Central memory CD8-positive, alpha-beta T cell (primary cell): ENCODE measurements at regions not wholly inside any gene's neighbourhood (a gene's known extent, or its start where the extent isn't known, plus 50 kb on each side); places are given as distances from the start of the nearest gene placed in this dataset.

ENCODE experiments used
- ATAC-seq: fragments of 150-1000 bp; cut with Tn5 transposase; replicated peaks from 2 replicates; pipeline ENCODE4 v1.10.0; 2022; ENCODE audit warnings: mild to moderate bottlenecking, moderate FRiP score, moderate number of reproducible peaks; ENCODE audit not compliant: poor library complexity, severe bottlenecking; ENCODE audit errors: extremely low read depth
- DNase-seq, 2 donors: peaks; one replicate each; pipeline ENCODE4 v3.0.0; 2021; ENCODE audit warnings: low spot score in 2 of 2
- H3K27ac Mint-ChIP-seq: one replicate; pipeline ENCODE4 v1.8.0; 2022; ENCODE audit warnings: low read depth, mild to moderate bottlenecking, moderate library complexity, mixed read lengths
- H3K27me3 Mint-ChIP-seq: one replicate; pipeline ENCODE4 v1.8.0; 2022; ENCODE audit warnings: mixed read lengths
- H3K36me3 Mint-ChIP-seq: one replicate; pipeline ENCODE4 v1.8.0; 2022; ENCODE audit warnings: mild to moderate bottlenecking, moderate library complexity, mixed read lengths; ENCODE audit not compliant: insufficient read depth
- H3K4me1 Mint-ChIP-seq: one replicate; pipeline ENCODE4 v1.8.0; 2022; ENCODE audit warnings: mixed read lengths
- H3K4me3 Mint-ChIP-seq: one replicate; pipeline ENCODE4 v1.8.0; 2022; ENCODE audit warnings: mild to moderate bottlenecking, moderate library complexity, mixed read lengths
- H3K9me3 Mint-ChIP-seq: one replicate; pipeline ENCODE4 v1.8.0; 2022; ENCODE audit warnings: mixed read lengths

GRCh38 chr19:29014857-29015436, 198.0 kb downstream of the UQCRFS1 start:
- H3K36me3 Mint-ChIP-seq = peaks cover 3% of the 10 kb centered on the region
- DNase-seq (no peak), ATAC-seq (no peak)
- H3K4me1 Mint-ChIP-seq = no peaks in the 10 kb centered on the region
- peaks cover 21% of the 10 kb centered on the region for H3K27me3 Mint-ChIP-seq
- no peak overlapping the region for H3K27ac Mint-ChIP-seq
- peaks cover 7% of the 10 kb centered on the region for H3K9me3 Mint-ChIP-seq
- no peak overlapping the region for H3K4me3 Mint-ChIP-seq

- Mint-ChIP-seq H3K4me3 (no peak overlapping the region), H3K4me1 (no peaks in the 10 kb centered on the region)
Measured at GRCh38 chr19:29013988-29014387, 199.0 kb downstream of the UQCRFS1 start.

GRCh38 chr19:29013325-29013724, 199.6 kb downstream of the UQCRFS1 start:
- H3K4me1 Mint-ChIP-seq = no peaks in the 10 kb centered on the region
- H3K4me3 Mint-ChIP-seq = no peak overlapping the region
- no peak for DNase-seq
- peaks cover 7% of the 10 kb centered on the region for H3K9me3 Mint-ChIP-seq
- H3K27ac Mint-ChIP-seq = no peak overlapping the region
- no peak for ATAC-seq
- H3K36me3 Mint-ChIP-seq = peaks cover 3% of the 10 kb centered on the region
- H3K27me3 Mint-ChIP-seq = peaks cover 26% of the 10 kb centered on the region

More at GRCh38 chr19:29013988-29014387, 199.0 kb downstream of the UQCRFS1 start:
- H3K27me3 Mint-ChIP-seq = peaks cover 25% of the 10 kb centered on the region
- DNase-seq = no peak
- H3K27ac Mint-ChIP-seq = no peak overlapping the region
- ATAC-seq = no peak
- peaks cover 3% of the 10 kb centered on the region for H3K36me3 Mint-ChIP-seq
- H3K9me3 Mint-ChIP-seq = peaks cover 7% of the 10 kb centered on the region

GRCh38 chr19:29012457-29012856, 200.5 kb downstream of the UQCRFS1 start:
- no peak overlapping the region for H3K27ac Mint-ChIP-seq
- no peak for DNase-seq
- H3K9me3 Mint-ChIP-seq = peaks cover 7% of the 10 kb centered on the region
- H3K27me3 Mint-ChIP-seq = peaks cover 18% of the 10 kb centered on the region
- no peak overlapping the region for H3K4me3 Mint-ChIP-seq
- H3K36me3 Mint-ChIP-seq = peaks cover 3% of the 10 kb centered on the region
- H3K4me1 Mint-ChIP-seq = no peaks in the 10 kb centered on the region
- no peak for ATAC-seq

DNA sequence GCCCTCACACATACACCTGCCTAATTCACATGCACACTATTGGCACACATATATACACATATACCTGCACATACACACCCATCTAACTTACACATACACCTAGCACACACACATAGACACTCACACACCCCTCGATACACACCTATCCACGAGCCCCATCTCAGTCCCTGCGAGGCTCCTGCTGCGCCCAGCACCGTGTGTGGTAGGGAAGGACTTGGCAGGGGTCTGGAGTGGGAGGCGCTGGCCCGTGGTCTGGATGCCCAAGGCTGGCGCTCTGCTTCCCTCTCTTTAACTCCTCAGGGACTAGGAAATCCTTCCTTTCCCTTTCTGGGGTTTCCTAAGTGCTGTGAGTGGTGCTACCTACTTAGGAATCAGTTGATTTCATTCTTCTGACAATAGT, 202.7 kb downstream of the UQCRFS1 start:
- Mint-ChIP-seq H3K9me3 (no peaks in the 10 kb centered on the region), H3K27ac (no peak overlapping the region)
- ATAC-seq = no peak

DNA sequence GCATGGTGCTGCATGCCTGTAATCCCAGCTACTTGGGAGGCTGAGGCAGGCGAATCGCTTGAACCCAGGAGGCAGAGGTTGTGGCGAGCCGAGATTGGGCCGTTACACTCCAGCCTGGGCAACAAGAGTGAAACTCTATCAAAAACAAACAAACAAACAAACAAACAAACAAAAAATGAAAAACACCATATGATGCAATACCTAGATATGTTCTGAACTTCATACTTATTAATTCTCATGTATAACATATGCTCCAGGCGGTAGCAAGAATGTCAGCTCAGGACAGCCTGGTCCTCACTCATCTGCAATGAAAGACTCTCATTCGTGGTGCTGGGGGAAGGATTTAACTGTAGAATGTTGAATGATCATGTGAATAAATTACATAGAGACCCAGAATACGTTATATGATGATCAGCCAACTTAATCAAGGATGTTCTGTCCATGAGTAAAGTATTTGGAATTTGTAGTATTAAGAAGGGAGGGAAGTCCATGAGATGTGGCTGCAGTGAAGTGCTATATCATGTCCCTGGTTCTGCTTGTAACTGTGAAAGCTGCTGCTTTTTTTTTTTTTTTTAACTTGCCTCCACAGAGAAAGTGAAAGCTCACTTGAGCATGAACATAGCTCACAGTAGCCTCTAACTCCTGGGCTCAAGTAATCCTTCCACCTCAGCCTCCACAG, 206.8 kb downstream of the UQCRFS1 start:
- H3K36me3 Mint-ChIP-seq = no peaks in the 10 kb centered on the region
- ATAC-seq (no peak), DNase-seq (no peak)
- H3K9me3 Mint-ChIP-seq = no peaks in the 10 kb centered on the region
- peaks cover 9% of the 10 kb centered on the region for H3K27me3 Mint-ChIP-seq
- no peak overlapping the region for H3K4me3 Mint-ChIP-seq
- no peak overlapping the region for H3K27ac Mint-ChIP-seq
- H3K4me1 Mint-ChIP-seq = no peaks in the 10 kb centered on the region

More for the DNA sequence above, 202.7 kb downstream of the UQCRFS1 start:
- Mint-ChIP-seq H3K4me3 (no peak overlapping the region), H3K4me1 (no peaks in the 10 kb centered on the region), H3K36me3 (peaks cover 2% of the 10 kb centered on the region), H3K27me3 (peaks cover 18% of the 10 kb centered on the region)
- DNase-seq = no peak

DNA sequence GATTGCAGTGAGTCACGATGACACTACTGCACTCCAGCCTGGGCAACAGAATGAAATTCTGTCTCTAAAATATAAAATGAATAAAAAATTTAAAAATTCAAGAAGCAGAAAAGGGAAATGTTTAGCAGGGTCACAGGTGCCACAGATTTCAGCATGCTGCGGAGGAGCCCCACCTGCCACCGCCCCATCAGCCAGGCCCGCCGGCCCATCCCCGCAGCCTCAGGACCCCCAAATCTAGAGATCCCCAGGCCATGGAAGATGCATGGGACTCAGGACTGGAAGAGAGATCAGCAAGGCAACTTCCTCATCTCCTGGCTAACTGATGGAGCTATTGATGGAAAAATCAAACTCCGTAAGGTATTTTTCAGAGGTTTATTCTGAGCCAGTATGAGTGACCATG, 208.2 kb downstream of the UQCRFS1 start:
- no peak for DNase-seq
- Mint-ChIP-seq H3K4me3 (no peak overlapping the region), H3K36me3 (no peaks in the 10 kb centered on the region), H3K27me3 (peaks cover 9% of the 10 kb centered on the region), H3K9me3 (no peaks in the 10 kb centered on the region), H3K4me1 (no peaks in the 10 kb centered on the region), H3K27ac (no peak overlapping the region)
- ATAC-seq = no peak

DNA sequence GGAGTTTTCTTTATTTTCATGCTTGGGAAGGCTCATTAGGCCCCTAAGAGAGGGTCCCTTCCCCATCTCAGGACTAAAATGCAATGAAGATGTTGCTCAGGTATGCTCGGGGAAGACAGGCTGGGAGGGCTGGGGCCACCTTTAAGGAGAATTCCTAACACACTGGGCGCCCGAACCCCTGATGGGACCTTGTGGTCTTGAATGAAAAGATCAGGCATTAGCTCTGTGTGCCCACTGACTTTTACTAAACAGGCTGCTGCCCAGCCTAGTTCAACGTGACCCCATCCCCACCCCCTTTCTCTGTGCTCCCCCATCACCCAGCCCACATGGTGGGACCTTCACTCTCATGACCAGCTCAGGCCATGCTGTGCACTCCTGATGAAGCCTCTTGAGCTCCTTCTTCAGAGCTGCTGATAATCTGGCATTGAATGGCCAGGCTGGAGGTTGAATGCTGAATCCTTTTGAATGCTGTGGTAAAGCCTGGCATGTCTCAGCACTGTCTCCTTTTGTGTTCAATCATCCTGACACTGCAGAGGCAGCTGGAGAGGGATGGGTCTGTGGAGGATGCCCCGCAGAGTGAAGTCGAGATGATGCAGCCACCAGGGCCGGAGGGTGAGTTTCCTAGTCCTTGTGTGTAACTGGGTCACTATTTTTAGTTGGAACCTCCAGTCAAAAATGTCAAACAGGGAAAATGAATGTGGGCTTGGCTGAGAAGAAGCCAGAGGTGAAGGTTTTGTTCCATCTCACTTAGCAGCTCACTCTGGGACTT, 209.1 kb downstream of the UQCRFS1 start:
- DNase-seq (no peak), ATAC-seq (no peak)
- no peaks in the 10 kb centered on the region for H3K9me3 Mint-ChIP-seq
- H3K4me1 Mint-ChIP-seq = no peaks in the 10 kb centered on the region
- peaks cover 11% of the 10 kb centered on the region for H3K27me3 Mint-ChIP-seq
- H3K4me3 Mint-ChIP-seq = no peak overlapping the region
- no peak overlapping the region for H3K27ac Mint-ChIP-seq
- H3K36me3 Mint-ChIP-seq = no peaks in the 10 kb centered on the region

DNA sequence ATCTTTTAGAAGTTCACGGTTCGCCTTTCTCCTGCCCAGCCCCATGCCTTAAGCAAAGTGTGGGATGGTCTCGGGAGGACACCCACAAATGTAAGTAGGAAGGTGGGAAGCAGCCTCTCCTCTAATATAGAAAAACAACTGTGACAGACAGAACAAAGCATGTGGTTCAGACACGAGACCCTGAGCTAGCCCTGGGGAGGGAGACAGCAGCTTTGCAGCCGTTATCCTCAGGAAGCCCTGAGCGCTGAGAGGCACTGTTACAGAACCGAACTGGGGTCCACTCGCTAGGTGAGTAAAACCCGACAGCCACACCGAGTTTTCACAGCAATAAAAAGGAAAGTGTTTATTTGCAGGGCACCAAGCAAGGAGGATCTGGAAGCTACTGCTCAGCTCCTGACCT, 210.6 kb downstream of the UQCRFS1 start:
- no peak overlapping the region for H3K4me3 Mint-ChIP-seq
- H3K36me3 Mint-ChIP-seq = no peaks in the 10 kb centered on the region
- H3K27me3 Mint-ChIP-seq = peaks cover 20% of the 10 kb centered on the region
- no peaks in the 10 kb centered on the region for H3K4me1 Mint-ChIP-seq
- no peak overlapping the region for H3K27ac Mint-ChIP-seq
- DNase-seq = no peak
- peaks cover 8% of the 10 kb centered on the region for H3K9me3 Mint-ChIP-seq
- no peak for ATAC-seq

DNA sequence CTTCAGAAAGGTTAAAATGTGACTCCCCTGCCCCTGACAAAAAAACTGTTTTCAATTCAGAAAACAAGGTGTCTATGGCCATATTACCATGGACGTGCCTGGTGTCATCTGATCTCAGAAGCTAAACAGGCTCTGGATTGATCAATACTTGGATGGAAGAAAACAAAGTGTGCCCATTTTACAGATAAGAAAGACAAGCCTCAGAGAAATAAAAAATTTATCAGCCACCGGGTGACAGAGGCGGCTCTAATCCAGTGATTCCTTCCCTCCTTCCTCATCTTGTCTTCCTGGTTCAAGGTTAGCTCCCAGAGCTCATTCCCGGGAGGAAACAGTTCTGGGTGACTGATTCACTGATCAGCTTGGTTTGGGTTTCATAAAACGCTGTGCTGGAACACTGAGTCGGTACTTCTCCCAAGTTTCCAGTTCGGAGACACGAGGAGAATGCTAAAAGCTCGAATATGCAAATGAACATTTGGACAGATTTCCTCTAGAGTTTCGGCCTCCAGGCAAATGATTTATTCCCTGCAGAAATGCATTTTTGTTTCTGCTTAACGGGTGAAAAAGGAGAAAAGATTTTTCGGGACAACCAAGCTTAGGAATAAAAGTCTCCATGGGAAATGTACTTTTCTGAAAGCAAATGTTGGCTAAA, 211.2 kb downstream of the UQCRFS1 start:
- Mint-ChIP-seq H3K27me3 (peaks cover 20% of the 10 kb centered on the region), H3K4me1 (no peaks in the 10 kb centered on the region)

GRCh38 chr19:29001141-29001581, 211.8 kb downstream of the UQCRFS1 start:
- Mint-ChIP-seq H3K4me1 (no peaks in the 10 kb centered on the region), H3K27ac (no peak overlapping the region), H3K9me3 (peaks cover 8% of the 10 kb centered on the region), H3K4me3 (no peak overlapping the region), H3K36me3 (no peaks in the 10 kb centered on the region), H3K27me3 (peaks cover 20% of the 10 kb centered on the region)
- DNase-seq = no peak
- ATAC-seq = no peak

More for the DNA sequence above, 211.2 kb downstream of the UQCRFS1 start:
- H3K27ac Mint-ChIP-seq = no peak overlapping the region
- ATAC-seq (no peak), DNase-seq (no peak)
- H3K4me3 Mint-ChIP-seq = no peak overlapping the region
- H3K9me3 Mint-ChIP-seq = peaks cover 8% of the 10 kb centered on the region
- no peaks in the 10 kb centered on the region for H3K36me3 Mint-ChIP-seq

DNA sequence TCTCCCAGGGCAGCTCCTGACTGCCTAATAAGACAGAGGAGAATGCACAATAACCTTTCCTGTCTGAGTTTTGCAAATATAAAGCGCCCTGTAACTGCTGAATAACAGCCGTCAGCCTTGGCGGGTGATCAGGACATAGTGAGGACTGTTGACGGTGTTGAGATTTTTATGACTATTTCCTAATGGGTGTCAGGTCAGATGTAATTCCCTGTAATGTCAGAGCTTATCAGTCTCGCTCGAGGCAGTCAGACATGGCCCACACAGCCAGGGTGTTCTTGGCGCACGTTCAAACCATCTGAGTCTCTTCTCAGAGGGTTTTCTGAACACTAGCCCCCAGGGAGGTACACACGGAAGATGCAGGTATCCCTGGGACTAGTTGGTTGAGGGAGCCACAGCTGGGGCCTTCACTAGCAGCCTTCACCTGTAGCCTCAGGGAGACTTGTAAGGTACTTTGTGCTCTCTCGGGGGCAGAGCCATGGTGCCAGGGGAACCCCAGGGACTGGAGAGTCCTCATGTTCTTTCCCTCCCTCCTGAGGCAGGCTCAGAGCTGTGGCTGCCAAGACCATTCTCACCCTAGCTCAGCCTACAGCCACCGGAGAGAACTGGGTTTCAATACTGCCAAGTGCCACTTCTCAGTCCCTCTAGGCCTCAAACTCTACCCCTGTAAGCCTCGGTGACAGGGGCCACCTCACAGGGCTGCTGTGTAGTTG, 213.1 kb downstream of the UQCRFS1 start:
- Mint-ChIP-seq H3K4me1 (no peaks in the 10 kb centered on the region), H3K27me3 (peaks cover 31% of the 10 kb centered on the region), H3K9me3 (peaks cover 8% of the 10 kb centered on the region), H3K4me3 (no peak overlapping the region), H3K36me3 (no peaks in the 10 kb centered on the region), H3K27ac (no peak overlapping the region)
- ATAC-seq = no peak
- DNase-seq = no peak
